HuH-7 (cell line): ENCODE measurements at regions not wholly inside any gene's neighbourhood (a gene's known extent, or its start where the extent isn't known, plus 50 kb on each side); places are given as distances from the start of the nearest gene placed in this dataset.

Experiments
- DNase-seq: peaks from one replicate; pipeline ENCODE4 v3.0.0; 2011; ENCODE audit warnings: low spot score

DNA sequence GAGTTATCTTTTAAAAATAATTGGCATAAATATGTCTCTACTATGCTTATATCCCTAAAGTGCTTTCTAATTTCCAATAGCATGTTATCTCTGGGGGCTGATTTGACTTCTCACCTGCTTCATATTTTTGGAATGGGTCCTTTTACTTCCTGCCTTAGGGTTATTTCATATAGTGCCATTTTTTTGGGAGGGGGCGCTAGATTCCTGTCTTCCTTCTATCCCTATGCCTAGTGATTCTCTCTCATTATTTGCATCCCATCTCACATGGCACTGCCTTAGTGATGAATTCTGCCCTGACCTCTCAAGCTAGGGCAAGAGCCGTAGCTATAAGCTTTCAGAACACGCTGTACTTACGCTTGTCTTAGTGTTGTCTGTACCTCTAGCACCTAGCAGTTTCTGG is 150.3 kb upstream of the SLITRK3 start:
- no peak for DNase-seq

DNA sequence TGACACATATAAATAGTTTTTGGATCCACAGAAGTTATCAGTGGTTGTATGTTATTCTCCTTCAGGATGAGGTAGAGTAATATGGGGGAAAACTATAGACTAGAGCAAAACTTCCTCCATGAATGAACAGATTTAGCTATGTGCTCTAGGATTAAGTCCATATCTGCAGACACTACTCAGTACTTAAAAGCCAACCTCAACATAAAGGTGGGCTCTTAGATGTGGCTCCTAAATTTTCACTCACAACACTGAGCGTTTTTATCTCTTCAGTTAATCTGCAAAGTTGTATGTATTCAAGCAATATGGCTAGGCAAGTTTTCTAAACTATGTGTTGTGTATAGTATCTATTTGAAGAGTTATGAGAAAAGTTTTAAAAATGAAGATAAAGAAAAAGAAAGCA is 147.0 kb upstream of the SLITRK3 start:
- no peak for DNase-seq

DNA sequence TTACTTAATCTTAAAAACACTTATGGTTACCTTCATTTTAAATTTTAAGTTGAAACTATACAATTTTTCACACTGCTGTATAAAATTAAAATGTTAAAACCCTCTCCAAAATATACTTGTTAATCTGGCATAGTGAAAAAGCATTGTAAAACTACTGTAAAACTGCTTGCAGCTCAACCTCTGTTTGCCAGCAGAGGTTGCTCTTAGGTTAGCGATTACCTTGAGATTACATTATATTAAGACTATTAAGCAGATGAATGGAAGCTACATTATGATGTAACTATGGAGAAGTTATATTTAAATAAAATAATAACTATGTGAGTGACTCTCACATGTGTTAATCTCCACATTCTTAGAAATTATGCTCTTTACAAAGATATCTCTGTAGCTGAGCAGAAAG is 143.6 kb upstream of the SLITRK3 start:
- DNase-seq: no peak

DNA sequence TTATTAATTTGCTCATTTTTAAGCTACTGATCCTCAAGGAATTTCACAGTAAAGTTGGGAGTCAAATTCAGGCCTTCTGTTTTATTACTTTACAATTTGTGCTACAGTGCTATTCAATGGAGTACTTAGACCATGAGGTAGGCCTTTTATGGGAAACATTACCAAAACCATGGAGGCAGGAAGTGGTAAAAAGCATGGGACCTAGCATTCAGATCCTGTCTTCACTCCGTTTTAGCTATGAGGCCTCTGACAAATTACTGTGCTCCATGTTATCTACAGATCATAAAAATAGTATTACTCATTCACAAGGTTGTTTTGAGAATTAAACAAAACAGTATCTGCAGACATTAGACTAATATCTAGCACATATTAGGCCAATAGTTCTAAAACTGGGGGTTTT is 140.6 kb upstream of the SLITRK3 start:
- no peak for DNase-seq
